ENCODE measurements at regions not wholly inside any gene's neighbourhood (a gene's known extent, or its start where the extent isn't known, plus 50 kb on each side); places are given as distances from the start of the nearest gene placed in this dataset.

- no peak for DNase-seq (ENCODE audit: low read depth, low spot score)
- H3K4me3 ChIP-seq (ENCODE audit: low read length): no peak overlapping the region
These were observed 110.7 kb upstream of the ADGRF1 start for GRCh38 chr6:47152666-47153403.

- DNase-seq (ENCODE audit: low read depth, low spot score): no peak
- H3K4me3 ChIP-seq (ENCODE audit: low read length): no peak overlapping the region
These were observed 109.2 kb upstream of the ADGRF1 start for GRCh38 chr6:47151232-47151898.

DNA sequence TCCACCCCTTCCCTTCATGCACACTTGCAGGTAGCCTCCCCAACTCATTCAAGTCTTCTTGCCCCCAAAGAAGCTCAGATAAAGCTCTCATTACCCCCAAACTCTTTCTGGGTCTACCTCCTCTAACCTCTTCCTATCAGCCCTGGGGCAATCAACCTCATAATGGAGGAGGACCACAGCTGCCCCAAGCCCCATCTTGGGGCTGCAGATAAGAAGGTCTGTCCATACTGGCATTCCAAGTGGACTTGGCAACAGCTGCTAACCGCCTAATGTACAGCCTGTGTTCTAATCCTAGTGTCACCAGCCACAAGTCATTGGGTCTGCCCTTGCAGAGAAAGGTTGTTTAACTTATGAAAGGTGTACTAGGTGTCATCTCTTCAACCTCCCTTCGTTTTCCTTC lies 107.4 kb upstream of the ADGRF1 start:
- no peak for DNase-seq (ENCODE audit: low read depth, low spot score)
- H3K4me3 ChIP-seq (ENCODE audit: low read length): no peak overlapping the region

DNA sequence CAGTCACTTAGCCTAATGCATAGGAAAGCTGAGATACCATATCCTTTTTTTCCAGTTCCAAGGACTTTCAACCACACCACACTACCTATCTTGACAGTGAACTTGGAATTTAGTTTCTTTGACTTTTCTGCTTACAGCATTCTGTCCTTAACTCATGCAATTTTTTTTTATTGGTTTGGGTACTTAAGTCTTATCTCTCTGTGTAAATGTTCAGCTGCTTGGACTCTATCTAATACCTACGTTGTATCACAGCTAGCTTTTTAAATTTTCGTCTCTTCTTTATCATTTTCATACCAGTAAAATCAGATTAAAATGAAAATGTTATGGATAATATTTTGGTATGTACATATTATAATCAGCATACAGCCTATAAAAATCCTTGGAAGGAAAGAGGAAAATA lies 106.9 kb upstream of the ADGRF1 start:
- no peak overlapping the region for H3K4me3 ChIP-seq (ENCODE audit: low read length)
- DNase-seq (ENCODE audit: low read depth, low spot score): no peak

- no peak overlapping the region for H3K4me3 ChIP-seq (ENCODE audit: low read length)
- DNase-seq (ENCODE audit: low read depth, low spot score): no peak
These were observed 105.8 kb upstream of the ADGRF1 start for GRCh38 chr6:47147836-47148344.

GRCh38 chr6:47147175-47147727 lies 105.1 kb upstream of the ADGRF1 start:
- no peak overlapping the region for H3K4me3 ChIP-seq (ENCODE audit: low read length)
- no peak for DNase-seq (ENCODE audit: low read depth, low spot score)

GRCh38 chr6:47146431-47147174 lies 104.5 kb upstream of the ADGRF1 start:
- no peak overlapping the region for H3K4me3 ChIP-seq (ENCODE audit: low read length)
- DNase-seq (ENCODE audit: low read depth, low spot score): no peak

- no peak for DNase-seq (ENCODE audit: low read depth, low spot score)
These were observed 103.1 kb upstream of the ADGRF1 start for GRCh38 chr6:47145212-47145611.

GRCh38 chr6:47144306-47144705 lies 102.2 kb upstream of the ADGRF1 start:
- no peak for DNase-seq (ENCODE audit: low read depth, low spot score)
- H3K4me3 ChIP-seq (ENCODE audit: low read length): no peak overlapping the region

More at GRCh38 chr6:47145212-47145611, 103.1 kb upstream of the ADGRF1 start:
- no peak overlapping the region for H3K4me3 ChIP-seq (ENCODE audit: low read length)

DNA sequence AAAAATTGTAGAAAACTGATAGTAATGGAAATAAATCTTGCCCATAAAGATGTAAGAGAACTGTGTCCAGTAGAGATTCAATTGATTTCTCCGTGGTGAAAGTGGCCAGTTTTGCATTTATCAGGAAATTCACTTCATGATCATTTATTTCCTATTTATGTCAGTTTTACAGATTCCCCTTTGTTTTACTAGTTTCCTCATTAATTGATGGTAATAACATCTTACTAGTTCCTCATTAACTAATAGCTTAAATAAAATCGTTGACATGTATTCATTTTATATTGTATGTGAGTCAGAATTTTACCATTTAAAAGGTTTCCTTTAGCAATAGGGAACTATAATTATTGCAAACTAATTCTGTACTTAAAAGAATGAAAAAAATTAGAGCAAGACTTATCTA lies 99.8 kb upstream of the ADGRF1 start:
- no peak overlapping the region for H3K4me3 ChIP-seq (ENCODE audit: low read length)
- no peak for DNase-seq (ENCODE audit: low read depth, low spot score)

DNA sequence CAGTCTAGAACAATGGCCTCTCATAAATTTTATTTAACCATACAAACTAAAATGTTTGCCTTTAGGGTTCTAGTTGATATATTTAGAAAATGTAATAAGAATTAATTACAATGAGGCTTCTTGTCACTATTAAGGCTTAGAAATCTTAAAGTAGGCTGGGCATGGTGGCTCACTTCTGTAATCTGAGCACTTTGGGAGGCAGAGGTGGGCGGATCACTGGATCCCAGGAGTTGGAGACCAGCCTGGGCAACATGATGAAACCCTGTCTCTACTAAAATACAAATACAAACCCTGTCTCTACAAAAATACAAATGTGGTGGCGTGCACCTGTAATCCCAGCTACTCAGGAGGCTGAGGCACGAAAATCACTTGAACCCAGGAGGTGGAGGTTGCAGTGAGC lies 99.0 kb upstream of the ADGRF1 start:
- DNase-seq (ENCODE audit: low read depth, low spot score): no peak
- H3K4me3 ChIP-seq (ENCODE audit: low read length): no peak overlapping the region

- no peak overlapping the region for H3K4me3 ChIP-seq (ENCODE audit: low read length)
- DNase-seq (ENCODE audit: low read depth, low spot score): no peak
These were observed 95.9 kb upstream of the ADGRF1 start for GRCh38 chr6:47138046-47138445.

DNA sequence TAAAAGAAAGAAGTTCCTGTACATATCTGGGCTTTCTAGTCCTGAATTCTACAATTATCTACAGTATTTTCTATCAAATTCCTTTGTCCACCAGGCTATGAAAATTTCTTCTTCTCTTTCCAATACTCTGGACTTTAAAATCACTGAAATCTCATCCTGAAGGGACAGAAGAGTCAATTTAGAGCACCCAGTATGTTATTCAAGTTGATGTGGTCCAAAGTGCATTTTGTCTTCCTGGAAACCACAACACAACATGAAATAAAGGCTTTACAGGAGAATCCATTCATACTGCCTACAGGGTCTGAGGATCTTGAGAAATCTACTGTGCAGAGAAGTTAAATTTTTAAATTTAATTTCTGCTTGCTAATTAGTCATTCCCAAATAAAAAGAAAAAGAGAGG lies 94.9 kb upstream of the ADGRF1 start:
- no peak overlapping the region for H3K4me3 ChIP-seq (ENCODE audit: low read length)
- DNase-seq (ENCODE audit: low read depth, low spot score): no peak

DNA sequence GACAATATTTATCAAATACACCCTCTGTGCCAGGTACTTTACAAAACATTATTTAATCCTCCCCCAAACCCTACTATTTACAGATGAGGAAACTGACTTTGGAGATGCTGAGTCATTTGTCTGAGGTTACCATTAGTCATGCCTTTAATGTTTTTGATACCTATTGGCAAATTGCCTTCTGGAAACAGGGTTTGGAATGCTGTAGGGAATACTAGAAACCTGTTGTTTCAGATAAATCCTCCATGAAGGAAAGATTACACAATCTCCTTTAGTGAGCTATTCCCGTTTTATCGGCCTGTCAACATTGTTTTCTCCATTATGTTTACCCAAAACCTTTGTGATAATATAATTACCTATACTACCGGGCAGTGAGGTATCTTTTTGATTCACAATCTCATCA lies 93.6 kb upstream of the ADGRF1 start:
- no peak overlapping the region for H3K4me3 ChIP-seq (ENCODE audit: low read length)
- no peak for DNase-seq (ENCODE audit: low read depth, low spot score)

- DNase-seq (ENCODE audit: low read depth, low spot score): no peak
- H3K4me3 ChIP-seq (ENCODE audit: low read length): no peak overlapping the region
These were observed 92.5 kb upstream of the ADGRF1 start for GRCh38 chr6:47134476-47135189.

- no peak for DNase-seq (ENCODE audit: low read depth, low spot score)
These were observed 91.3 kb upstream of the ADGRF1 start for GRCh38 chr6:47133230-47134000.

GRCh38 chr6:47132724-47133123 lies 90.6 kb upstream of the ADGRF1 start:
- no peak for DNase-seq (ENCODE audit: low read depth, low spot score)
- H3K4me3 ChIP-seq (ENCODE audit: low read length): no peak overlapping the region

More at GRCh38 chr6:47133230-47134000, 91.3 kb upstream of the ADGRF1 start:
- H3K4me3 ChIP-seq (ENCODE audit: low read length): no peak overlapping the region

DNA sequence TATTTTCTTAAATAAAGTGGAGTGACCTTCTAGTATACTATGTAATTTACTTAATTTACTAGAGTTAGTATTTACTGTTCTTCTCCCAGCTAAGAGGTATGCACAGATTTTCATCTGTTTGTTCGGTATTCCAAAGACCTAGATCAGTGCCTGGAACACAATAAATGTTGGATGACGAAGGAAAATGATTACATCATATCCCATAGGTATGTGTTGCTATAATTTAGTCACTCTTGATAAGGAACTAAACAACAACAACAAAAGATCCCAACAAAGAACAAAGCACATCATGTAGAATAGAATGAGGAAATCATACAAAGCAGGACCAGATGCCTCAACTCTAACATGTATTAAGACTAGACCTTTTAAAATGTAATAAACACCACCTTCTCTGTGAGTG lies 89.6 kb upstream of the ADGRF1 start:
- no peak overlapping the region for H3K4me3 ChIP-seq (ENCODE audit: low read length)
- no peak for DNase-seq (ENCODE audit: low read depth, low spot score)
